SK-N-MC (cell line): ENCODE measurements at regions not wholly inside any gene's neighbourhood (a gene's known extent, or its start where the extent isn't known, plus 50 kb on each side); places are given as distances from the start of the nearest gene placed in this dataset.
"Not testable (repeated sequence)": the region's sequence is repeated elsewhere in the genome, so short reads cannot be mapped to it uniquely, and the experiment has no call there.

ENCODE experiments used
- DNase-seq: peaks from one replicate; pipeline ENCODE4 v3.0.0-alpha.2; 2011; ENCODE audit warnings: low read depth, low spot score
- H3K27ac ChIP-seq: fragments of 200-600 bp; sonication (generic); 2 replicates; pipeline ENCODE4 v1.5.1; 2016; ENCODE audit warnings: mixed run types
- H3K36me3 ChIP-seq: fragments of 200-600 bp; sonication (generic); 2 replicates; pipeline ENCODE4 v1.6.1; 2017; ENCODE audit warnings: antibody characterized with exemption, low read length, mixed read lengths; ENCODE audit not compliant: insufficient read depth
- H3K4me3 ChIP-seq: fragments of 200-600 bp; sonication (generic); 2 replicates; pipeline ENCODE4 v1.5.1; 2016
- H3K9ac ChIP-seq: fragments of 200-600 bp; sonication (generic); 2 replicates; pipeline ENCODE4 v1.8.0; 2017; ENCODE audit warnings: mixed run types, mixed read lengths; ENCODE audit not compliant: insufficient read length
- H3K9me3 ChIP-seq: fragments of 200-600 bp; sonication (generic); 2 replicates; pipeline ENCODE4 v1.6.1; 2017; ENCODE audit warnings: low read depth, mild to moderate bottlenecking, antibody characterized with exemption, low read length, moderate library complexity, mixed read lengths
- EZH2 ChIP-seq: fragments of 200-600 bp; sonication (generic); IDR thresholded peaks from one replicate; pipeline ENCODE4 v1.6.1; 2017; ENCODE audit warnings: antibody characterized with exemption
- FOXP2 ChIP-seq: optimal IDR thresholded peaks from 2 replicates; pipeline ENCODE3; 2011; ENCODE audit warnings: mild to moderate bottlenecking, moderate library complexity; ENCODE audit not compliant: insufficient read depth; ENCODE audit errors: extremely low read length, control extremely low read depth
- POLR2AphosphoS5 ChIP-seq: IDR thresholded peaks from 2 replicates; pipeline ENCODE4 v1.6.1; 2012; ENCODE audit warnings: mild to moderate bottlenecking, low read depth, low read length, borderline replicate concordance

DNA sequence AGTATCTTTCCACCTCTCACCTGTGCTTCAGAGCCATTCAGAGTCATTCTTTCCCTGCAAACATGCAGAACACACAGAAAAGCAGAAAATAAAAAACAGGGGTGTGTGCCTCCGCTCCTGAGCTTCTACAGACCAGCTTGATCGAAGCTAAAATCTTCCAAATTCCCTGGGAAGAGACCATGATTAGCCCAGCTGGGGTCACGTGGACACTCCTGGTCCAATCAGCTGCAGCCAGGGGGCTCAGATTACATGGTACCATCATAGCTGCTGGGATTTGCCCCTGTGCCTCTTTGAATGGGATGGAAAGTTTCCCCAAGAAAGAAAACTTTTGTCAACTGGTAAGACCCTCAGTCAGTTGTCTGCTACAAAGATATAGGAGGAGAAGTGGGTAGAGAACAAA, 159.9 kb downstream of the TMEM114 start:
- Histone ChIP-seq H3K36me3 (no peaks in the 10 kb centered on the region), H3K9me3 (no peaks in the 10 kb centered on the region), H3K27ac (no peak overlapping the region), H3K9ac (no peak overlapping the region), H3K4me3 (no peak overlapping the region)
- TF ChIP-seq FOXP2 (no peak), EZH2 (no peak), POLR2AphosphoS5 (no peak)
- no peak for DNase-seq

DNA sequence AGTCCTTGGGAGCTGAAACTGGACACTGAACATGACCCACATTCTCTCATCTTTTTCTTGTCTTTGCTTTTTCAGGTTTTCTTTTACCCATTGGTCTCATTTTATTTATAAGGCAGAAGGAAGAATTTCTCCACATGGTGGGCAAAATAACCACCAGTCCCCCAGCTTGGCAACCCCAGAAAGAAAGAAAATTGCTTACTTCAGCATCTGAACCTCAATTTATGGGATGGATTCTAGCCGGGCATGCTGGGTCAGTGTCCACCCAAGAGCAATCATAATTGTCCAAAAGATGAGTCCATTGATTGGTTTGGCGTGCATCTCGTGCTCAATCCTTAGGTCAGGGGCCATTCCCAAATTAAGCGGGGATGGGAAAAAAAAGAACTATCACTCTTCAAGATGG, 163.7 kb downstream of the TMEM114 start:
- Histone ChIP-seq H3K36me3 (no peaks in the 10 kb centered on the region), H3K9ac (no peak overlapping the region), H3K27ac (no peak overlapping the region), H3K9me3 (no peaks in the 10 kb centered on the region), H3K4me3 (no peak overlapping the region)
- TF ChIP-seq POLR2AphosphoS5 (no peak), EZH2 (no peak), FOXP2 (no peak)
- DNase-seq: no peak

DNA sequence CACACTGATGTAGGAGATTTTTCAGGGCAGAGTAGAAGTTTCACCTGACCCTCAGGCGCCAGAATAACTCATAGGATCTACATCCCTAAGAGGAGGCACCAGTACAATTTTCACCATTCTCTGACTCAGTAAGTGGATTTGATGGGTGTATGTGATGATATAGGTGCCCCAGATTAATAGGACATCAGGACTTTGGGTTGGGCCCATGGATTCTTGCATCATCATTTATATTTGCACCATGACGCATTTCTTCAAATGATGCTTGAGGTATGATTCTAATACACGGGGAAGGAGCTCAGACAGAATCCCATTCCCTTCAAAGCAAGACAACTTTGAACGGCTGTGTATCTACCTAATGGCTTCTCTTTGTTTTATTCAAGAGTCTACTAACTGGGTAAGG, 173.2 kb downstream of the TMEM114 start:
- no peak for TF ChIP-seq EZH2
- TF ChIP-seq POLR2AphosphoS5: no peak
- TF ChIP-seq FOXP2: no peak
- DNase-seq: no peak
- Histone ChIP-seq H3K4me3 (no peak overlapping the region), H3K9ac (no peak overlapping the region), H3K9me3 (no peaks in the 10 kb centered on the region), H3K27ac (no peak overlapping the region), H3K36me3 (no peaks in the 10 kb centered on the region)

DNA sequence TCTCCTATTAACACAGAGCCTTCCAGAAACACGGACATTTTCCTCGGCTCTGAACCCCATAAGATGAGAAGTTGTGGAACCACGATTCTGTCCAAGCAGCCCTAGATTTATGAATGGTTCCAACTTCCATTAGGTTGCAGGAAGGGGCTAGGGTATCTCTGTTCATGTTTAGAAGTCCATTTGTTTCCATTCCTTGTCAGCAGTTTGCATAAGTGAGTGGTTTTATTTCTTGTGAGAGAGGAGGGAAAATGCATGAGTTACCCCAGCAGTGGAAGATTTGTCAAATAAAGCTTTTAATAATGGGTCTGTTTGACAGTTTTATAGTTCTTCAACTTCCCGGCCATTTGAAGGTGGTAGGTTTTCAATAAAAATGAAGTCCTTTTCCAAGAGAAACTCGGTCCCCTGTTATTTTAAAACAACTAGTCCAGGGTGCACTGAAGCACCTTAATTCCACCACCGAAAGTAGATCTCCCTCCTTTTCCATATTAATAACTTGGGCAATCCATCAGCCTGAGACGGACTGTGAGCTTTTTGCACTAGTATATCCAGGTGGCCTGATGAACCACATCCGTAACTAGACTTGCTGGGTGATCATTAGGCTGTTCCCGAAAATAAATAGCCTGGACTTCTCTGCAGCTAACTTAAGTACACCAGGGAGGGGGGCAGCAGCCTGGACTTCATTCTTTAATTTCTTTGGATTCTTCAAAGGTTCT, 181.3 kb downstream of the TMEM114 start:
- Histone ChIP-seq H3K9ac (no peak overlapping the region), H3K27ac (no peak overlapping the region), H3K9me3 (no peaks in the 10 kb centered on the region), H3K36me3 (no peaks in the 10 kb centered on the region), H3K4me3 (no peak overlapping the region)
- no peak for DNase-seq
- TF ChIP-seq FOXP2 (no peak), EZH2 (no peak)

DNA sequence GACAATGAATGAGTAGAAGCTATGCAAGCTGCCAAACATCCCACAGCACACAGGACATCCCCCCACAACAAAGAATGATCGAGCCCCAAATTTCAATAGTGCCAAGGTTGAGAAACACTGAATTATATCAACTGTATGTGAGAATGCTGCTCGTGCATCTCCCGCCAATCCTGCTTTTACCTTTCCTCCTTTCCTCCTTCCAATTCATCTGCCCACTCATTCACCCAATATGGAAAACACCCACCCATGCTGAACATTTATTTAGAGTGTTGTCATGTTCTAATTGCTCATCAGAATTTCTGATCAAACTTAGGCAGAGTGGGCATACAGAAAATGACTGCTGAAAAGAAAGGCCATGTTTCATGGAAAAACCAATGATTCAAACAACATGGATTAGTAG, 183.0 kb downstream of the TMEM114 start:
- TF ChIP-seq EZH2: no peak
- no peak for TF ChIP-seq FOXP2
- no peak for TF ChIP-seq POLR2AphosphoS5
- Histone ChIP-seq H3K27ac (no peak overlapping the region), H3K9ac (no peak overlapping the region), H3K9me3 (no peaks in the 10 kb centered on the region), H3K36me3 (no peaks in the 10 kb centered on the region), H3K4me3 (no peak overlapping the region)
- no peak for DNase-seq

DNA sequence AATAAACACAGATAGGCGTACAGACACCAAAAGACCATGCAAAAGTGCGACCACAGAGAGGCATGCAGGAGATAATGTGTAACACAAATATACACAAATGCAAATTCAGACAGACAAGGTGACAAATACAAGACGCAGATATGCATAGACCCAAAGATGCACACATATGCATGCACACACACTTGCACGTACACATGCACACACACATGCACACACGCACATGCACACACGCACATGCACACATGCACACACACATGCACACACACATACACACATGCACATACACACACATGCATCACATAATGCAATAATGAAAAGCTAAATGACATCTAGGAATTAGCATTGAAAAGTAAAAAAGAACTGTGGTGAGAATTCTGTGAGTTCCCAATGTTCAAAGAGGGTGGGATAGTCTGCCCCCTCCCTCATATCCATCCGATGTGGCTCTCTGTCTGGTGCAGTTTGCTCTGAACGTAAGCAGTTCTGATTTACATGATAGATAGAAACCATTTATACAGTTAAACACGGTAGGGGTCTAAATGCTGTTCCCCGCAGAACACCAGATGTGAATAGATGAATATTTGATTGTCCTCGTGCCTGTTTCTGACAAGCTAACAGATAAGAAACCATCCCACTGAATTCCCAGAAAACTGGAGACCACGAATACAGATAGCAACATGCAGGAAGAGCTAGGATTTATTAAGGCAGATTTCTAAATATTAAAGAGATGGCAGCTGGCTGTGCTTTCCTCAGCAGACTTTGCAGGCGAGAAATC, 186.1 kb downstream of the TMEM114 start:
- Histone ChIP-seq H3K36me3 (no peaks in the 10 kb centered on the region), H3K27ac (no peak overlapping the region), H3K9ac (no peak overlapping the region), H3K9me3 (no peaks in the 10 kb centered on the region), H3K4me3 (no peak overlapping the region)
- no peak for TF ChIP-seq EZH2
- TF ChIP-seq POLR2AphosphoS5: no peak
- no peak for TF ChIP-seq FOXP2
- no peak for DNase-seq

DNA sequence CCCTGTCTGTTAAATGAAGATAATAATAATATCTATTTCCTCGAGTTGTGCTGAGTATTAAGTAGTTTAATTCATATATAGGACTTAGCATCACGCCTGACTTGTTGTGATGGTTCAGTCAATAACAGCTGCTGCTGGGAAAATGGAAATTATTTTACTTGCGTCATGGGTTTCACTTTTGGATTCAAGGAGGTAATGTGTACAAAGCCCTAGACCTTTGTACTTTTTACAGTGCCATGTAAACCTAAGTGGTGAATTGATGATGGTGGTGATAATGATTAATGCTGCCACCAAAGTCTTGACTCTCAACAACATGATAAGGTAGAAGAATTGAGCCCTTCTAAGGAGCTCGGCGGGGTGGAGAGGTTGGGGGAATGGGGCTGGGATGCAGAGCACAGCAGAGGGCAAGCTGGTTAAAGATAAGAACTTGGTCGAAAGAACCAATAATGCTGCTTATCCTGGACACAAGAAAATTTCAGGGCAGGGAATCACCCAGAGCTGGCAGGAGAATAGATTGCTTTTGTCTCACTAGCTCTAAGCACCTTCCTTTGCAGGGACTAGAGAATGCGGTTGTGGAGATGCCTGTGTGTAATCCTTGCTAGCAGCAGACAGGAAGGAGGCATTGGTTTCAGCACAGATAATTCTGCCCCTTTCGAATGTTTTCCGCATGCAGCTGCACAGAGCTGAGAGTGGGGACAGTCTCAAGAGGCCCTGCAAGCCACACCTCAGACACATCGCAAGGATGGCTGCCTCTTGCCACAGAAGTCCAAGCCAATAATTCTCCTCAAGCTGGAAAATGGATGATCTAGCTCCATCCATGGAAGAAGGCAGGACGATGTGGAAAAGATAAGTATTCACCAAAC, 187.1 kb downstream of the TMEM114 start:
- H3K27ac ChIP-seq: no peak overlapping the region
- no peaks in the 10 kb centered on the region for H3K36me3 ChIP-seq
- DNase-seq: no peak
- no peak overlapping the region for H3K9ac ChIP-seq
- H3K9me3 ChIP-seq: no peaks in the 10 kb centered on the region
- H3K4me3 ChIP-seq: no peak overlapping the region
- TF ChIP-seq FOXP2: no peak

DNA sequence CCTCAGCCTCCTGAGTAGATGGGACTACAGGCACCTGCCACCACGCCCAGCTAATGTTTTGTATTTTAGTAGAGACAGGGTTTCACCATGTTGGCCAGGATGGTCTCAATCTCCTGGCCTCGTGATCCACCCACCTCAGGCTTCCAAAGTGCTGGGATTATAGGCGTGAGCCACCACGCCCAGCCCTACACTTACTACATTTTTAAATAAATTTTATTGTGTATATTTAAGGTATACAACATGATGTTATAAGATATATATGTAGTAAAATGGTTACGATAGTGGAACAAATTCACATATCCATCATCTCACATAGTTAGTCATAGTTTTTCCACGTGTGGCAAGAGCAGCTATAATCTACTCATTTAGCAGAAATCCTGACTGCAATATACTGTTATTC, 189.6 kb downstream of the TMEM114 start:
- not testable (repeated sequence) for H3K36me3 ChIP-seq, H3K4me3 ChIP-seq, H3K9ac ChIP-seq, H3K27ac ChIP-seq, H3K9me3 ChIP-seq, DNase-seq
